GM12892 (cell line): ENCODE measurements at regions not wholly inside any gene's neighbourhood (a gene's known extent, or its start where the extent isn't known, plus 50 kb on each side); places are given as distances from the start of the nearest gene placed in this dataset.
"Not testable (repeated sequence)": the region's sequence is repeated elsewhere in the genome, so short reads cannot be mapped to it uniquely, and the experiment has no call there.

Source experiments
- POLR2A ChIP-seq: IDR thresholded peaks from 2 replicates; pipeline ENCODE4 v1.6.1; 2011; ENCODE audit warnings: low read depth, low read length, control low read depth
- POLR2AphosphoS5 ChIP-seq: IDR thresholded peaks from 2 replicates; pipeline ENCODE4 v1.6.1; 2011; ENCODE audit warnings: low read depth, low read length, control low read depth
- TAF1 ChIP-seq: IDR thresholded peaks from 2 replicates; pipeline ENCODE4 v1.6.1; 2011; ENCODE audit warnings: low read depth, mild to moderate bottlenecking, control low read depth, low read length, borderline replicate concordance

DNA sequence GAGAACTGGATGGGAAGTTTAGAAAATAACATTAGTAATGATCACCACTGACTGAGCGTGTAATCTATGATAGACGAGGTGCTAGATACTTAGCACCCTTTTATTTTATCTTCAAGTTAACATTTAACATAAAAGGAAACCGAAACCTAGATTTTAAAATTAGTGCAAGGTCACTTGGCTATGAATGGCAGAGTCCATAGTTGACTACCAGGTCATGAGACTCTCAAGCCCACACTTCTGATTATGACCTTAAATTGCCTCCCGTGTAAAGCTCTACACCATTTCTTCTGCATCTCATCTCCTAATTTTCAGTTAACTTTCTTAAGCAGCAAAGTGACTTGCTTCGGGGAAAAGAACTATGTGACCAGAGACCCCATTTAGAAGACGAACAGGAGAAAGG lies 266.5 kb upstream of the NBPF12 start:
- not testable (repeated sequence) for TF ChIP-seq POLR2A, TAF1, POLR2AphosphoS5
